ENCODE measurements at regions not wholly inside any gene's neighbourhood (a gene's known extent, or its start where the extent isn't known, plus 50 kb on each side); places are given as distances from the start of the nearest gene placed in this dataset.

DNA sequence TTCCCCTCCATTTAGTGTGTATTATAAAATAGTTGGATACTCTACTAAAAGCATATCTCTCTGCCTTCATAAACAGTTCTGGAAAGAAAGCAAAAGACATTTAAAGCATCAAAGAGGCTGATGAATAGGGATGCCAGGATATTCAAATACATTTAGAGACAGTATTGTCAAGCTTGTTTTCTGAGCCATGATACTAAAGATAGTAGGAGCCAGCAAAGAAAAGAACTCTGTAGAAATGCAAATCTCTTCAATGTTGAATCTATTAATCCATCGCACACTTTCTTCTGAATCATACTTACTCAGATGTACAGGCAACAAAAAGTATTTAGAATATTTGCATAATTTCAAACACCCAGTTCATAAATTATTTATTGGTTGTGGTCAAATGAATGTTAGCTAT, 207.1 kb upstream of the MEF2C start:
- intact Hi-C loops (cut with micrococcal nuclease) = no loop called here
- DNase-seq (ENCODE audit: low spot score) = no peak
- Mint-ChIP-seq H3K9me3 (no peaks in the 10 kb centered on the region), H3K4me1 (ENCODE audit: low read depth) (no peaks in the 10 kb centered on the region), H3K4me3 (ENCODE audit: low read depth) (no peak overlapping the region), H3K36me3 (ENCODE audit: low read depth) (no peaks in the 10 kb centered on the region), H3K27ac (no peak overlapping the region), H3K27me3 (ENCODE audit: low read depth) (peaks cover 8% of the 10 kb centered on the region)

DNA sequence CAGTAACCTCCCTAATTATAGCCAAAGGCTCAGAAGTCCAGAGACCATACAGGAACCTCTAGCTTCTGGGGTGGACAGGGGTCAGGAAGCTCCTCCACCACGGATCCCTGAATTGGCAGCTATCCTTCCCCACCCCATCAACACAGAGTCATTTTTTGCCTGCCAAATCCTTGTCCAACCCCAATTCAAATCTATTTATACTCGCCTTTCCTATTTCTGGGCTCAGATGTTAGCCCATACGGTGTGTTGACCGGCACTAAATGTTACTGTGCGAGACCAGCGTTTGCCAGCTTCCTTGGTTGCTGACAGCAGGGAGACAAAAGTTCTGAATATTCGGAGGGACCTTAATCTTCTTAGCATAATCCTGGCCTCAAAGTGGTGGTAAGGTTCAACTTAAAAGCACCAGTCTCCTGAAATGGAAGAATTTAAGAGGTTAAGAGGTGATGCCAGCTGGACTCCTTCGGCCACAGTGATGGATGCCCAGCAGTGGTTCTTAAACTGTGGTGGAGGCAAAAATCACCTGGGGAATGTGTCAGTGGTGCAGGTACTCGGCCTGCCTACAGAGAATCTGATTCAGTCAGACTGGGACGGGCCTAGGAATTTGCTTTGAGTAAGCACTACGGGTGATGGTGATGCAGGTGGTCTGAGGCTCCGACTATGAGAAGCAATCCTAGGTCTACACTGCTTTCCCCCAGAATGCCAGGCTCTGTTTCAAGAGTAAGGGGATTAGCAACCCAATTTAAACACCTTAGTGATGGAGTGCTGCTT, 204.8 kb upstream of the MEF2C start:
- H3K27me3 Mint-ChIP-seq (ENCODE audit: low read depth) = peaks cover 8% of the 10 kb centered on the region
- no peaks in the 10 kb centered on the region for H3K36me3 Mint-ChIP-seq (ENCODE audit: low read depth)
- H3K27ac Mint-ChIP-seq = no peak overlapping the region
- no peak for DNase-seq (ENCODE audit: low spot score)
- H3K4me1 Mint-ChIP-seq (ENCODE audit: low read depth) = no peaks in the 10 kb centered on the region
- intact Hi-C loops (cut with micrococcal nuclease) = no loop called here
- H3K4me3 Mint-ChIP-seq (ENCODE audit: low read depth) = no peak overlapping the region
- H3K9me3 Mint-ChIP-seq = no peaks in the 10 kb centered on the region

DNA sequence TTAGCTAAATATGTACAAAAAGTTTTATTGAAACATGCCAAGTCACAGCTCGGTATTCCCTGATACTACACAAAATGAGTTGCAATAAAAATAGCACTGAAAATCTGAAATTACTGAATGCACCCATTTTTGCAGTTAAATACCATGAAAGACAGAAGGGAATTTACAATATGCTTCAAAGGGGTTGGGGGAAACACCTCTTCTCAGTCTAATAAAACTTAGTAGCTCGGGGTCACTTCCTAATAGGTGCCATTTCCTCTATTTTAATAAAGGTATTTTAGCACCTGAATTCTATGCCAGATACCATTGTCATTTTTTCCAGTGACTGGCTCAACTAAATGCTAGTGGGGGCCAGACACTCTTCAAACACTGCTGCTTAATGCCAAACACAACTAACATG, 204.1 kb upstream of the MEF2C start:
- intact Hi-C loops (cut with micrococcal nuclease) = no loop called here
- H3K36me3 Mint-ChIP-seq (ENCODE audit: low read depth) = no peaks in the 10 kb centered on the region
- no peaks in the 10 kb centered on the region for H3K4me1 Mint-ChIP-seq (ENCODE audit: low read depth)
- DNase-seq (ENCODE audit: low spot score) = no peak
- no peaks in the 10 kb centered on the region for H3K9me3 Mint-ChIP-seq
- H3K4me3 Mint-ChIP-seq (ENCODE audit: low read depth) = no peak overlapping the region
- peaks cover 8% of the 10 kb centered on the region for H3K27me3 Mint-ChIP-seq (ENCODE audit: low read depth)
- no peak overlapping the region for H3K27ac Mint-ChIP-seq

DNA sequence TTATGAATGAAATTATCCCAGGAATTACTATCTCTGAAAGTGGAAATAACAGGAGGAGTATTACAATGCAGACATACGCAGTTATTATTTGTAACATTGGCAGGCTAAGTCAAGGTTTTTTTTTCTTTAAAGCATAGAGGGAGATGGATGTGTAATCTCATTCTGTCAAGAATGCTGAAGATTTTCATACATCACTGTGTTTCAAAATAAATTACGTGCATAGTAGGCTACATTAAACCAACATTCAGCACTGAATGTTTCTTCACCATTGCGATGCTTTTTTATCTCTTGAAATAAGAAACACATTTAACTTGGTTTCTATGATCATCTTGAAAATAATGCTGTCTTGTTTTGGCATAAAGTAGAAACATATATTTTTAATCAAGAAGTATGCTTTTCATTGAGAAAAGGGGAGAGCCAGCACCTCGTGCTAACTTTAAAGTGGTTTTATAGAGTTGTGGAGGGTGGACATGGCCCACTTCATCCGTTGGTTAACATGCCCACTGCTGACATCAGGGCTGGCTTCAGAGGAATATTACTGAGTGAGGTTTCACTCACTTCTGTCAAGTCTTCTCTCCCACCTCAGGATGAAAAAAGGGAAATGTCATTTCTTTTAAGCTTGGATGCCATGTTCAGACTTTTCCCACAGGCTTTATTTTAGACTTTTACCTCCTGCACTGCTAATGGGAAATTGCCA, 203.6 kb upstream of the MEF2C start:
- DNase-seq (ENCODE audit: low spot score) = no peak

DNA sequence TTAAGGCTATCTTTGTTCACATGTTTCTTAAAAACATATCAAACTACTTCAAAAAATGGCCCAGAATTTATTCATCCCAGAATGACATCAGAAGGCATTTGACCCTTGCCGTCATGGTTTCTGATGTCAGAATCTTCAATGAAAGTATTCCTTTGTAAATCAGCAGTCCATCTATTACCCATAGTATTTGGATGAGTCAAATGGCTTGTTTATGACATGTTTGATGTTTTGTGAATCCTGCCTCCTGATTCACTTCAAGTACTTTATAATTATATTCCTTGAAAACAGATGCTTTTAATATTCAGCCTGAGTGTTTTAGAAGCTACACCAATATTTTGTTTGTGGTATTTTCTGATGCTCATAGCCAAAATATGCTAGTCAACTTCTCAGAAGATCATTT, 200.8 kb upstream of the MEF2C start:
- Mint-ChIP-seq H3K27me3 (ENCODE audit: low read depth) (peaks cover 8% of the 10 kb centered on the region), H3K4me3 (ENCODE audit: low read depth) (no peak overlapping the region), H3K9me3 (no peaks in the 10 kb centered on the region), H3K4me1 (ENCODE audit: low read depth) (peaks cover 2% of the 10 kb centered on the region), H3K36me3 (ENCODE audit: low read depth) (no peaks in the 10 kb centered on the region), H3K27ac (no peak overlapping the region)
- no peak for DNase-seq (ENCODE audit: low spot score)
- intact Hi-C loops (cut with micrococcal nuclease) = no loop called here

More for the DNA sequence above, 203.6 kb upstream of the MEF2C start:
- Mint-ChIP-seq H3K9me3 (no peaks in the 10 kb centered on the region), H3K27ac (no peak overlapping the region), H3K4me1 (ENCODE audit: low read depth) (no peaks in the 10 kb centered on the region), H3K36me3 (ENCODE audit: low read depth) (no peaks in the 10 kb centered on the region), H3K27me3 (ENCODE audit: low read depth) (peaks cover 8% of the 10 kb centered on the region), H3K4me3 (ENCODE audit: low read depth) (no peak overlapping the region)
- intact Hi-C loops (cut with micrococcal nuclease) = no loop called here

DNA sequence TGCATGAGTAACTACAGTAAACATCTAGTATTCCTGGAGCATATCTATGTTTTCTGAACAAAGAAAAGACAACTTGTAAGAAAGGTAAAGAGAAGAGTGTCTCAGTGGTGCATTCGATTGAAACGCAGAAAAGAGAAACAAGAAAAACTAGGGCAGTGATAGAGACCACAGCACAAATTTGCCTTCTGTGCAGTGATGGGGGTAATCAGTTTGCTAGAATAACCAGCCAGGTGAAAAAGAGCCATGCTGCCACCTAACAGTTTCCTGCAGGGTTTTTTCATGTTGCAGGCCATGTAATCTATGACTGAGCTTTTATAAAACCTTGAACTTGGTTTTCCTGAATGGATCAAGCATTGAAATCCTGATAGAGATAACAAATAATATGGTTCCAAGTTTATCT, 198.4 kb upstream of the MEF2C start:
- H3K4me3 Mint-ChIP-seq (ENCODE audit: low read depth) = no peak overlapping the region
- no peak for DNase-seq (ENCODE audit: low spot score)
- H3K4me1 Mint-ChIP-seq (ENCODE audit: low read depth) = peaks cover 2% of the 10 kb centered on the region
- intact Hi-C loops (cut with micrococcal nuclease) = no loop called here
- no peak overlapping the region for H3K27ac Mint-ChIP-seq
- no peaks in the 10 kb centered on the region for H3K9me3 Mint-ChIP-seq
- peaks cover 8% of the 10 kb centered on the region for H3K27me3 Mint-ChIP-seq (ENCODE audit: low read depth)
- no peaks in the 10 kb centered on the region for H3K36me3 Mint-ChIP-seq (ENCODE audit: low read depth)

DNA sequence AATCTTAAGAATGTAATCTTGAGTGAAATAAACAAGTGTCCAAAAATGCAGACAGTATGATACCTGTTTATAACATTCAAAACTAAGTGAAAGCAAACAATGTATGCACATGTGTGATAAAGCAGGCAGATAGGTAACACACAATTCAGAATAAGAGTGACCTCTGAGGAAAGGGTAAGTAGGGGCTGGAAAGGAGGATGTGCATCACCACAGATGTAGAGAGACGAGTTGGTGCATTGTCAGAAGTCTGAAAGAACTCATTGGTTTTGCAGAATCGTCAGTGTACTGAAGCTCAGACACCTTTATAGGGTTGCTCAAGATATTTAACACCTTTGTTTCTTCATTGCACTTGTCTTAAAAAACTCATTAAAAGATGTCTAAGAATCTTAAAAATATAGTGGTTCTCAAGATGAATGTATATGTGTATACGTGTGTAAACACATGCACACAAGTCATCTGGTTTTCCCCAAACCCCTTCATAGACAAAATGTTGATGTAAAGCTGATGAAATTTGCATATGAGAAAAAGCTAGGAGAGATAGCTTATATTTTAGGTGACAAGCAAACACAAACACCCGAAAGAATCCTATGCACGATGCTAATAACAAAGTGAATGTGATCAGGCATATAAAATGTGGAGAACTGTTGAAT, 197.6 kb upstream of the MEF2C start:
- intact Hi-C loops (cut with micrococcal nuclease) = no loop called here
- Mint-ChIP-seq H3K27ac (no peak overlapping the region), H3K4me3 (ENCODE audit: low read depth) (no peak overlapping the region), H3K9me3 (no peaks in the 10 kb centered on the region), H3K4me1 (ENCODE audit: low read depth) (peaks cover 2% of the 10 kb centered on the region), H3K36me3 (ENCODE audit: low read depth) (no peaks in the 10 kb centered on the region), H3K27me3 (ENCODE audit: low read depth) (peaks cover 2% of the 10 kb centered on the region)
- DNase-seq (ENCODE audit: low spot score) = no peak

DNA sequence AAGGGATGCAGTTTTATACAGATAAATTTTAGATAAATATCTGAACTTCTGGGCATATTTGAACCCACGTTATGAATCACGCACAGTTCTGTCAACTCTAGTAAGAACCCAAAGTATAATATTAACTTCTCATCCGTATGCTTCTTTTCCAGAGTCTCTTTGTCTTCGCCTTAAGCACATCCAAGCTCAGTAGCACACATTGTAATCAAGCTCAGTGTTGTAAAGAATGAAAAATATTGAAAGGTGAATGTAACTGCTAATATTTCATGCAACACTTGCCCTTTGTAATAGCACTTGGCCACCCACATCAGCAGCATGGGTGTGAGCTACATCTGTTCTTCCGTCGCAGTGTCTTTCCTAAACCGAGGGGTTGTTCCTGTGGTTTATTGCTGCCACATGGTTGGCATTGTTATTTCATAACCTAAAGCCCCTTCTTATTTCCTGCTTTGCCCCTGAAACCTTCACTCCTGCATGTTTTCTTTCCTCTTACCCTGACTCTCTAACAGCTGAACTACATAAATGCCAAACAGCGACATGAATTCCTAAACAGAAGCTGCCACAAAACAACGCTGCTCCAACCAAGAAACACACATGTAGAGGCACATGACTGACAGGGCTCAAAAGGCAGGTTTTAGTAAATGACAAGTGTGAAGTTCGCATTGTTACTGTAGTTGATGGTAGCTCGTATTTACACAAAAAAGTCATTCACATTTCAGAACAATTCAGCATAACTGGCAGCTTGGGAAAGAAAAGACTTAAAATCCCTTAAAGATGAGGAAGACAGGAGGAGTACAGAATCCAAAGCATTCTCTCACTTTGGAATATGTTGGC, 190.1 kb upstream of the MEF2C start:
- Mint-ChIP-seq H3K4me1 (ENCODE audit: low read depth) (peaks cover 9% of the 10 kb centered on the region), H3K27me3 (ENCODE audit: low read depth) (peaks cover 15% of the 10 kb centered on the region), H3K27ac (no peak overlapping the region), H3K9me3 (no peaks in the 10 kb centered on the region), H3K4me3 (ENCODE audit: low read depth) (no peak overlapping the region), H3K36me3 (ENCODE audit: low read depth) (no peaks in the 10 kb centered on the region)
- intact Hi-C loops (cut with micrococcal nuclease) = no loop called here
- no peak for DNase-seq (ENCODE audit: low spot score)

DNA sequence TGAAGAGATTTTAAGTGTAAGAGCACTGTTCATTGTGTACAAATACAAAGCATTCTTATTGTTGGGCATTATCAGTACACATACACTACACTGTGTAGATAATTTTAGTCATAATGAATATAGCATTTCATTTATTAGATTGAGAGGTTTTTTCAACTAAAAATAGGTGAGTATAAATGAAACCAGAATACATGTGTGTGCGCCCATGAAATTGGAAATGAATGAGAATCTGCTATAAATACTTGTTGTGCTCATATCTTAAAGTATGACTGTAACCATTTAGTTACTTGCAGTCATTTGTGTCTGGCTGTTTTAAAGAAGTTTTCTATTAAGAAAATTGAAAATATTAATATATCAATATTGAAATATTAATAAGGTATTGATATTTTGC, 189.0 kb upstream of the MEF2C start:
- no peaks in the 10 kb centered on the region for H3K36me3 Mint-ChIP-seq (ENCODE audit: low read depth)
- no peak overlapping the region for H3K4me3 Mint-ChIP-seq (ENCODE audit: low read depth)
- DNase-seq (ENCODE audit: low spot score) = no peak
- H3K4me1 Mint-ChIP-seq (ENCODE audit: low read depth) = peaks cover 10% of the 10 kb centered on the region
- intact Hi-C loops (cut with micrococcal nuclease) = no loop called here
- H3K9me3 Mint-ChIP-seq = no peaks in the 10 kb centered on the region
- H3K27me3 Mint-ChIP-seq (ENCODE audit: low read depth) = peaks cover 15% of the 10 kb centered on the region
- no peak overlapping the region for H3K27ac Mint-ChIP-seq

DNA sequence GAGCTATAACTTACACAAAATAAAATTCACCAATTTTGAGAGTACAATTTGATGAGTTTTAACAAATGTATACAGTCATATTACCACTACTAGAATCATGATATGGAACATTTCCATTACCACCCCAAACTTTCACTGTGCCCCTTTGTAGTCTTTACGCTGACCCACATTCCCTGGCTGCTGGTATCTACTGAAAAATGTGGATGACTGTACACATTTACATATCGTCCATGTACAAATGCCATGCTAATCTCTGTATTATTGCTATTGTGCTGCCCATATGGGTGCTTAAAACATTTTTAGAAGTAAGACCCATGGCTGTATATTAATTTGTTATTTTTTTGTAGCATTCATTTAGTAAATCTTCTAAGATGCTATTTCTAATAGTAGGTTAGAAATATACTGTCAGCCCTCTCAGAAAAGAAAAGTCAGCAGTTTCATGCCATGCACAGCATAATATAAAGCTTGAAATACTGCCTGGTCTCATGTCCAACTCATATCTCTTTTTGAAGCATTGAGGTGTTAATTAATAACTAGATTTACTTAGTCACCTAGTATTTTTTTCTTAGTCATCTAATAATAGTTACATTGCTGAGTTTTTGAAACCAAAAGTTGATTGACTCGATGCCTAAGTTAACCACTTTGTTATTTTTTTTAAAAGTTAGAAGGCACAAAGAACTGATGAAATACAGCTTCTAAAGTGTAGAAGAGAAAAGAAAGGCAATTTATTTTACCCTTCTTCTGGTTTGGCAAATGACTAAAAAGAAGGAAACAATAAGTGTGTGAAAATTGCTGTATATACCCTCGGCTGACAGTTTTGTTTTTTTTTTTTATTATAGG, 188.3 kb upstream of the MEF2C start:
- DNase-seq (ENCODE audit: low spot score) = no peak
- no peak overlapping the region for H3K4me3 Mint-ChIP-seq (ENCODE audit: low read depth)
- H3K9me3 Mint-ChIP-seq = no peaks in the 10 kb centered on the region
- intact Hi-C loops (cut with micrococcal nuclease) = no loop called here
- H3K27me3 Mint-ChIP-seq (ENCODE audit: low read depth) = peaks cover 15% of the 10 kb centered on the region
- H3K27ac Mint-ChIP-seq = no peak overlapping the region
- peaks cover 16% of the 10 kb centered on the region for H3K4me1 Mint-ChIP-seq (ENCODE audit: low read depth)
- peaks cover 1% of the 10 kb centered on the region for H3K36me3 Mint-ChIP-seq (ENCODE audit: low read depth)

DNA sequence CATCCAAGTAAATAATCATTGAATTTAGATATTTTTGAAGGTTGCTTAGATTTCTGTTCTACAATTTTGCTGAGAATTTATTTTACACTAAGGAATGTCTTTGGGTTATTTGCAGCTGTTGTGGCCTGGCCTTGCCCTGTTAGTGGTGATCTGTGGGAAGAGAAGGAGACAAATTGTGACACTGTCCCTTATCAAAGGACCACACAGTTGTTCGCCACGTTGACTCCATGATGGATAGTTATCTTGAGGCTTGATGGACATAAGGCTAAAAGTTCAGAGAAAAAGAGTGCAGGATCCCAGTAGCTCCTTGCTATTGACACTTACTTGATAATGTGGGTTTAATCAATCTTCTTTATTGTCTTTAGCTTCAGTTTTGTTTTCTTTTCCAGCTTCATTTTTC, 186.6 kb upstream of the MEF2C start:
- intact Hi-C loops (cut with micrococcal nuclease) = no loop called here

DNA sequence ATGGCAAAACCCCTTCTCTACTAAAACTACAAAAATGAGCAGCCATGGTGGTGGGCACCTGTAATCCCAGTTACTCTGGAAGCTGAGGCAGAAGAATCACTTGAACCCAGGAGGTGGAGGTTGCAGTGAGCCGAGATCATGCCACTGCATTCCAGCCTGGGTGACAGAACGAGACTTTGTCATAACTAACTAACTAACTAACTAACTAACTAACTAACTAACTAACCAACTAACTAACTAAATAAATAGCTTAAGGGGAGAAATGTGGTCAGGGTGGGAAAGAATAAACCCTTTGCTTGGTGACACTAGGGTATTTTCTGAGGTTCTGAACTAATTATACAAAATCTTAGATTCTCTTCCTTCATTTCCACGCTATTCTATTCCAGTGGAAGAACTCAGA, 184.4 kb upstream of the MEF2C start:
- Mint-ChIP-seq H3K36me3 (ENCODE audit: low read depth) (peaks cover 6% of the 10 kb centered on the region), H3K27me3 (ENCODE audit: low read depth) (no peaks in the 10 kb centered on the region), H3K9me3 (no peaks in the 10 kb centered on the region), H3K4me3 (ENCODE audit: low read depth) (no peak overlapping the region), H3K4me1 (ENCODE audit: low read depth) (peaks cover 27% of the 10 kb centered on the region), H3K27ac (no peak overlapping the region)
- no peak for DNase-seq (ENCODE audit: low spot score)
- intact Hi-C loops (cut with micrococcal nuclease) = no loop called here

More for the DNA sequence above, 186.6 kb upstream of the MEF2C start:
- Mint-ChIP-seq H3K27ac (no peak overlapping the region), H3K27me3 (ENCODE audit: low read depth) (peaks cover 10% of the 10 kb centered on the region), H3K36me3 (ENCODE audit: low read depth) (peaks cover 6% of the 10 kb centered on the region), H3K4me1 (ENCODE audit: low read depth) (peaks cover 27% of the 10 kb centered on the region), H3K4me3 (ENCODE audit: low read depth) (no peak overlapping the region), H3K9me3 (no peaks in the 10 kb centered on the region)
- no peak for DNase-seq (ENCODE audit: low spot score)

All from activated T-helper 2 cell treated with anti-CD3 and anti-CD28 coated beads, Interferon-gamma antibody, Interleukin-2, Interleukin-4, amounts not matched to agents 10 μg/mL and 5 μg/mL and 100 μg/mL, durations not matched to agents 14 hours and 24 hours and 36 hours (primary cell).